ENCODE measurements at regions not wholly inside any gene's neighbourhood (a gene's known extent, or its start where the extent isn't known, plus 50 kb on each side); places are given as distances from the start of the nearest gene placed in this dataset.
"Not testable (repeated sequence)": the region's sequence is repeated elsewhere in the genome, so short reads cannot be mapped to it uniquely, and the experiment has no call there.

- DNase-seq (ENCODE audit: low read depth in 2 of 2), result no peak
Measured at GRCh38 chr14:35944847-35945246, 118.7 kb downstream of the BRMS1L start.

- no peak for DNase-seq (ENCODE audit: low read depth in 2 of 2)
Measured at GRCh38 chr14:35940291-35940690, 114.2 kb downstream of the BRMS1L start.

GRCh38 chr14:35938770-35939169 lies 112.6 kb downstream of the BRMS1L start:
- no peak for DNase-seq (ENCODE audit: low read depth in 2 of 2)

GRCh38 chr14:35934499-35934898 lies 108.4 kb downstream of the BRMS1L start:
- DNase-seq (ENCODE audit: low read depth in 2 of 2), result no peak

GRCh38 chr14:35932659-35933159 lies 106.6 kb downstream of the BRMS1L start:
- DNase-seq (ENCODE audit: low read depth in 2 of 2), result no peak

GRCh38 chr14:35932136-35932535 lies 106.0 kb downstream of the BRMS1L start:
- DNase-seq (ENCODE audit: low read depth in 2 of 2), result no peak

- DNase-seq (ENCODE audit: low read depth in 2 of 2), result no peak
Measured at GRCh38 chr14:35931346-35931745, 105.2 kb downstream of the BRMS1L start.

GRCh38 chr14:35929186-35929585 lies 103.0 kb downstream of the BRMS1L start:
- no peak for DNase-seq (ENCODE audit: low read depth in 2 of 2)

- DNase-seq (ENCODE audit: low read depth in 2 of 2), result no peak
Measured at GRCh38 chr14:35927727-35928126, 101.6 kb downstream of the BRMS1L start.

GRCh38 chr14:35925319-35925718 lies 99.2 kb downstream of the BRMS1L start:
- no peak for DNase-seq (ENCODE audit: low read depth in 2 of 2)

- DNase-seq (ENCODE audit: low read depth in 2 of 2), result not testable (repeated sequence)
Measured at GRCh38 chr14:35922590-35922989, 96.5 kb downstream of the BRMS1L start.

- DNase-seq (ENCODE audit: low read depth in 2 of 2), result no peak
Measured at GRCh38 chr14:35921745-35922144, 95.6 kb downstream of the BRMS1L start.
